ENCODE measurements at regions not wholly inside any gene's neighbourhood (a gene's known extent, or its start where the extent isn't known, plus 50 kb on each side); places are given as distances from the start of the nearest gene placed in this dataset.

DNA sequence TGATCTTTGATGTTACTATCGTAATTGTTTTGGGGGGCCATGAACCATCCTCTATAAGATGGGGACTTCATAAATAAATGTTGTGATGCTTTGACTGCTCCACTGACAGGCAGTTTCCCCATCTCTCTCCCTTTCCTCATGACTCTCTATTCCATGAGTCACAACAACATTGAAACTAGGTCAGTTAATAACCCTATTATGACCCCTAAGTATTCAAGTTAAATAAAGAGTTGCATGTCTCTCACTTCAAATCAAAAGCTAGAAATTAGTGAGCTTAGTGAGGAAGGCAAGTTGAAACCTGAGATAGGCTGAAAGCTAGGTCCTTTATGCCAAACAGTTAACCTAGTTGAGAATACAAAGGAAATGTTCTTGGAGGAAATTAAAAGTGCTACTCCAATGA is 491.0 kb downstream of the HAO1 start:
- TF ChIP-seq, protein P1, sequence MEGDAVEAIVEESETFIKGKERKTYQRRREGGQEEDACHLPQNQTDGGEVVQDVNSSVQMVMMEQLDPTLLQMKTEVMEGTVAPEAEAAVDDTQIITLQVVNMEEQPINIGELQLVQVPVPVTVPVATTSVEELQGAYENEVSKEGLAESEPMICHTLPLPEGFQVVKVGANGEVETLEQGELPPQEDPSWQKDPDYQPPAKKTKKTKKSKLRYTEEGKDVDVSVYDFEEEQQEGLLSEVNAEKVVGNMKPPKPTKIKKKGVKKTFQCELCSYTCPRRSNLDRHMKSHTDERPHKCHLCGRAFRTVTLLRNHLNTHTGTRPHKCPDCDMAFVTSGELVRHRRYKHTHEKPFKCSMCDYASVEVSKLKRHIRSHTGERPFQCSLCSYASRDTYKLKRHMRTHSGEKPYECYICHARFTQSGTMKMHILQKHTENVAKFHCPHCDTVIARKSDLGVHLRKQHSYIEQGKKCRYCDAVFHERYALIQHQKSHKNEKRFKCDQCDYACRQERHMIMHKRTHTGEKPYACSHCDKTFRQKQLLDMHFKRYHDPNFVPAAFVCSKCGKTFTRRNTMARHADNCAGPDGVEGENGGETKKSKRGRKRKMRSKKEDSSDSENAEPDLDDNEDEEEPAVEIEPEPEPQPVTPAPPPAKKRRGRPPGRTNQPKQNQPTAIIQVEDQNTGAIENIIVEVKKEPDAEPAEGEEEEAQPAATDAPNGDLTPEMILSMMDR (IDR thresholded peaks at IDR 0.05) = no peak

- TF ChIP-seq, protein P1 (IDR thresholded peaks at IDR 0.05) = no peak
These were observed 487.4 kb downstream of the HAO1 start for GRCh38 chr20:7452890-7453289.

GRCh38 chr20:7454047-7454446 is 486.2 kb downstream of the HAO1 start:
- TF ChIP-seq, protein P1 (IDR thresholded peaks at IDR 0.05) = no peak

DNA sequence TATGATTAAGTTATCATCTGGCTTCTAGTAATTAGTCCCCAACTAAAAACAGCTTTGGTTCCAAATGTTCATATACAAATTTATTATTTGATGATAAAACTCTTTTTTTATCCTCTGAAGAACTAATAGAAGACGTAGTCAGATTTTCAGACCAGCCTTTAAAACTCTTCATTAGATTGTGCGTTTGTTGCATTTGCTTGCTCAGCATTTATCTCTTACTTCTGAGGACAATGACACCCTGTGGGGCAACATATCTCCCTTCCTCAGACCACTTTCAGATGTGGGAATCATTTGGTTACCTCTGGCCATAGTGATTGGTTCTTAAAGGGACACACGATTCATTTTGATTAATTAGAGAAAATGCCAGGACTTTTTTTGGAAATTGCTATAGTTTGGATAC is 481.8 kb downstream of the HAO1 start:
- TF ChIP-seq, protein P1 (IDR thresholded peaks at IDR 0.05) = no peak

GRCh38 chr20:7459083-7459482 is 481.2 kb downstream of the HAO1 start:
- TF ChIP-seq, protein P1 (IDR thresholded peaks at IDR 0.05) = no peak

GRCh38 chr20:7463290-7463689 is 477.0 kb downstream of the HAO1 start:
- TF ChIP-seq, protein P1 (IDR thresholded peaks at IDR 0.05) = no peak

DNA sequence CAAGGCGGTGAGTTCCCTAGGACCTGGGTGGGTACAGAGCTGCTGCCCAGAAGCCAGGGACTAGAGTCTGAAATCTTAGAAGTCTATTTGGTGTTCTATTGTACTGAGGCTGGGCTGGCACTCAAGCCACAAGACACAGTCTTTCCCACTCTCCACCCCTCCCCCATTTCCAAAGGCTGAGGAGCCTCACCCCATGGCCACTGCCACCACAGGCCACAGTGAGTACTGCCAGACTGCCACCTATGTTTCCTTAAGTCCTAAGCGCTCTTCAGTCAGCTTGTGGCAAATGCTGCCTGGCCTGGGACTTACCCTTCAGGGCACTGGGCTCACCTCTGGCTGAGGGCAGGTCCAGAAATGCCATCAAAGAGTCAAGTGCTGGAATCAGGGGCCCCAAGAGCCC is 469.3 kb downstream of the HAO1 start:
- TF ChIP-seq, protein P1 (IDR thresholded peaks at IDR 0.05) = no peak

- TF ChIP-seq, protein P1 (IDR thresholded peaks at IDR 0.05) = no peak
These were observed 450.0 kb downstream of the HAO1 start for GRCh38 chr20:7490288-7490687.
